AG09309 (cell line): ENCODE measurements at regions not wholly inside any gene's neighbourhood (a gene's known extent, or its start where the extent isn't known, plus 50 kb on each side); places are given as distances from the start of the nearest gene placed in this dataset.
"Not testable (repeated sequence)": the region's sequence is repeated elsewhere in the genome, so short reads cannot be mapped to it uniquely, and the experiment has no call there.

Experiments used
- DNase-seq: peaks from one replicate; pipeline ENCODE4 v3.0.0-alpha.2; 2010; ENCODE audit warnings: low read depth
- H3K4me3 ChIP-seq: 2 replicates; pipeline ENCODE4 v1.5.1; 2011; ENCODE audit warnings: mild to moderate bottlenecking, low read depth, low read length, moderate library complexity; ENCODE audit not compliant: control insufficient read depth
- TF ChIP-seq, protein P1 (sequence below): IDR thresholded peaks from 2 replicates; pipeline ENCODE4 v1.5.1; 2011; ENCODE audit warnings: mild to moderate bottlenecking, low read depth, low read length, inconsistent platforms; ENCODE audit not compliant: insufficient read depth, control insufficient read depth; ENCODE audit errors: missing control alignments

DNA sequence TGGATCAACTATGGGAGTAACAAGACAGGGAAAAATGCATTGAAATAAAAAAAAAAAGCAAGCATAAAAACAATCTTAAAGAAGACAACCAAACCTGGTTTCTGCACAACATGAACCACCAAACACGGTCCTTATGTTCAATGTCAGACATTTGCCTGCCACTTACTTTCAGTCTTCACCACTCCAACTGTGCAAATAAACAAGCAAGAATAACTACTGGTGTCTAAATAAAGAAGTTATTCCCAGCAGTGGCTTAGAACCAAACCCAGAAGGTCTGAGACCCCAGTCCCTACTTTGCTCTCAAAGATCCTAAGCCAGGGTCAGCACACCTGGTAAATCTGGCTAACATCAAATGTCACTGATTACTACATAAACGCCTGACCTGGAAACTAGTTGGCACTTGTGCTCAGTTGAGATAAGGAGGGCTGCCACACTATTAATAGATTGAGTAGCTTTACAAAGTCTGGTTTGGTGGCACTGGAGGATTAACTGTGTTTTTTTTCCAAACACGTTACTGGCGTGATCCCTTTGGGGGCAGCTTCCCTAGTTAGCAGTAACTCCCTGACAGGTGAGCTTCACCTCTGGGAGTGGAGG is 62.7 kb upstream of the ABLIM1 start:
- DNase-seq, result no peak
- TF ChIP-seq, protein P1, sequence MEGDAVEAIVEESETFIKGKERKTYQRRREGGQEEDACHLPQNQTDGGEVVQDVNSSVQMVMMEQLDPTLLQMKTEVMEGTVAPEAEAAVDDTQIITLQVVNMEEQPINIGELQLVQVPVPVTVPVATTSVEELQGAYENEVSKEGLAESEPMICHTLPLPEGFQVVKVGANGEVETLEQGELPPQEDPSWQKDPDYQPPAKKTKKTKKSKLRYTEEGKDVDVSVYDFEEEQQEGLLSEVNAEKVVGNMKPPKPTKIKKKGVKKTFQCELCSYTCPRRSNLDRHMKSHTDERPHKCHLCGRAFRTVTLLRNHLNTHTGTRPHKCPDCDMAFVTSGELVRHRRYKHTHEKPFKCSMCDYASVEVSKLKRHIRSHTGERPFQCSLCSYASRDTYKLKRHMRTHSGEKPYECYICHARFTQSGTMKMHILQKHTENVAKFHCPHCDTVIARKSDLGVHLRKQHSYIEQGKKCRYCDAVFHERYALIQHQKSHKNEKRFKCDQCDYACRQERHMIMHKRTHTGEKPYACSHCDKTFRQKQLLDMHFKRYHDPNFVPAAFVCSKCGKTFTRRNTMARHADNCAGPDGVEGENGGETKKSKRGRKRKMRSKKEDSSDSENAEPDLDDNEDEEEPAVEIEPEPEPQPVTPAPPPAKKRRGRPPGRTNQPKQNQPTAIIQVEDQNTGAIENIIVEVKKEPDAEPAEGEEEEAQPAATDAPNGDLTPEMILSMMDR, result no peak

DNA sequence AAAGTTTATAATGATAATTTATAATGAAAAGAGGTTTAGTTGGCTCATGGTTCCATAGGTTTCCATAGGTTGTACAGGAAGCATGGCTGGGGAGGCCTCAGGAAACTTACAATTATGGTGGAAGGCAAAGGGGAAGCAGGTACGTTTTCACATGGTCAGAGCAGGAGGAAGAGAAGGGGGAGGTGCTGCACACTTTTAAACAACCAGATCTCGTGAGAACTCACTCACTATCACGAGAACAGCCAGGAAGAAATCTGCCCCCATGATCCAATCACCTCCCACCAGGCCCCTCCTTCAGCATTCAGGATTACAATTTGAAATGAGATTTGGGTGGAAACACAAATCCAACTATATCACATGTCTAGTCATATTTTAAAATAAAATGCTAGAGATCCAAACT is 64.1 kb upstream of the ABLIM1 start:
- not testable (repeated sequence) for H3K4me3 ChIP-seq, DNase-seq

More for the DNA sequence above, 62.7 kb upstream of the ABLIM1 start:
- no peak overlapping the region for H3K4me3 ChIP-seq

GRCh38 chr10:114723361-114723760 is 65.3 kb upstream of the ABLIM1 start:
- TF ChIP-seq, protein P1, result no peak

DNA sequence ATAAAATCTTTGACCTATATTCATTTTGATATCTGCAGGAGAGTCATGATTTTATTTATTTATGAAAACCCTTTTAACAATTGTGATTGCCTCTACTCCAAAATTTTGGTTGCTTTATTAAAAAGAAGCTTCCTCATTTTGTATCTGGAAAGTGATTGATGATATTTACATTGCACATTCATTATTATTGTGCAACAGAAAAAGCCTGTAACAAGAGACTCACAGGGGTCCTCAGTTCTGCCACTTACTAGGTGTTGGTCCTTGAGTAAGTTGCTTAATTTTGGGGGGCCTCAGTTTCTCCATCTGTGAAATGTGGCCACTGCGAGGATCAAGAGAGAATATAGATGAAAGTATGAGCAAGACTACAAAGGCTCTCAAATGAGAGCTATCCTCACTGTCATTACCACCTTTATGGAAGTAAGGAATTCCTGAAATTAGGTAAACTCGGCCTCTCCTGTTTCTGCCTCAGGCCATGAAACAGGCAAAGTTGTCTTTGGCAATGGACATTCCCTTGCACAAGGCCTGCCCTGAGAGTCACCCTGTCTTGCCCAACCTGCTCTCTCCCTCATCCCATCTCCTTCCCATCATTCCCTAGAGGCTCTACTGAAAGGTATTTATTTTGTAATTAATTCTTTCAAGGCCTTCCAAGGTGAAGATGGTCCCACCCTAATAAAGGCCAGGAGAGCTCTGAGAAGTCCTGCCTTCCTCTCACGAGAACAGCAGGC is 66.1 kb upstream of the ABLIM1 start:
- TF ChIP-seq, protein P1, result no peak
- no peak overlapping the region for H3K4me3 ChIP-seq
- DNase-seq, result no peak

More at GRCh38 chr10:114723361-114723760, 65.3 kb upstream of the ABLIM1 start:
- H3K4me3 ChIP-seq, result no peak overlapping the region
- no peak for DNase-seq

GRCh38 chr10:114724716-114725106 is 66.6 kb upstream of the ABLIM1 start:
- no peak overlapping the region for H3K4me3 ChIP-seq
- TF ChIP-seq, protein P1, result no peak
- DNase-seq, result no peak

GRCh38 chr10:114726820-114727271 is 68.8 kb upstream of the ABLIM1 start:
- no peak overlapping the region for H3K4me3 ChIP-seq
- TF ChIP-seq, protein P1, result no peak
- no peak for DNase-seq

- TF ChIP-seq, protein P1, result no peak
- no peak overlapping the region for H3K4me3 ChIP-seq
- DNase-seq, result no peak
These were observed 70.2 kb upstream of the ABLIM1 start for GRCh38 chr10:114728325-114728724.
